Loucy (cell line): ENCODE measurements at regions not wholly inside any gene's neighbourhood (a gene's known extent, or its start where the extent isn't known, plus 50 kb on each side); places are given as distances from the start of the nearest gene placed in this dataset.

Experiments used
- CTCF ChIP-seq: fragments of 200-600 bp; sonication (generic); conservative IDR thresholded peaks from 2 replicates; pipeline ENCODE4 v1.5.1; 2014; ENCODE audit warnings: mild to moderate bottlenecking, antibody characterized with exemption, low read length
- EZH2phosphoT487 ChIP-seq: fragments of 200-600 bp; IDR thresholded peaks from 2 replicates; pipeline ENCODE4 v1.6.1; 2018; ENCODE audit warnings: antibody characterized with exemption, mild to moderate bottlenecking, moderate library complexity, borderline replicate concordance

- TF ChIP-seq CTCF (no peak), EZH2phosphoT487 (no peak)
These were observed 1103.2 kb upstream of the ALCAM start for GRCh38 chr3:104263477-104263876.
